H1 (cell line): ENCODE measurements at regions not wholly inside any gene's neighbourhood (a gene's known extent, or its start where the extent isn't known, plus 50 kb on each side); places are given as distances from the start of the nearest gene placed in this dataset.

Experiments used
- EP300 ChIP-seq, 2 experiments: IDR thresholded peaks; 1 replicate in 1 of 2; 2 replicates in 1 of 2; pipeline ENCODE4 v1.6.1; 2011 to 2012; ENCODE audit warnings: low read depth in 2 of 2, low read length in 2 of 2, mild to moderate bottlenecking in 2 of 2, borderline replicate concordance in 1 of 2, inconsistent platforms in 1 of 2, moderate library complexity in 1 of 2
- EZH2 ChIP-seq: fragments of 200-600 bp; sonication (generic); IDR thresholded peaks from 2 replicates; pipeline ENCODE4 v1.7.1; 2012; ENCODE audit warnings: low read depth, mild to moderate bottlenecking, moderate library complexity, low read length, inconsistent platforms; ENCODE audit not compliant: severe bottlenecking
- GABPA ChIP-seq: IDR thresholded peaks from 2 replicates; pipeline ENCODE4 v1.6.1; 2011; ENCODE audit warnings: mild to moderate bottlenecking, low read length, moderate library complexity, borderline replicate concordance; ENCODE audit not compliant: insufficient read depth
- RAD21 ChIP-seq, 2 experiments: IDR thresholded peaks in 1 of 2; conservative IDR thresholded peaks in 1 of 2; 2 replicates each; pipeline ENCODE4 v1.6.1; 2011; ENCODE audit warnings: low read depth in 2 of 2, low read length in 2 of 2, improper control_type of control experiment in 1 of 2, inconsistent platforms in 1 of 2, mild to moderate bottlenecking in 1 of 2, moderate library complexity in 1 of 2
- SIN3A ChIP-seq, 2 experiments: IDR thresholded peaks in 1 of 2; conservative IDR thresholded peaks in 1 of 2; 2 replicates each; pipeline ENCODE4 v1.6.1; 2011 to 2012; ENCODE audit warnings: low read length in 2 of 2, improper control_type of control experiment in 1 of 2, low read depth in 1 of 2, mild to moderate bottlenecking in 1 of 2
- SIX5 ChIP-seq: IDR thresholded peaks from 2 replicates; pipeline ENCODE4 v1.6.1; 2011; ENCODE audit warnings: mild to moderate bottlenecking, low read depth, low read length
- YY1 ChIP-seq: IDR thresholded peaks from 2 replicates; pipeline ENCODE4 v1.6.1; 2011; ENCODE audit warnings: low read depth, mild to moderate bottlenecking, low read length
- TF ChIP-seq, protein P1 (sequence below): IDR thresholded peaks from 2 replicates; pipeline ENCODE4 v1.6.1; 2011; ENCODE audit warnings: low read depth, mild to moderate bottlenecking, low read length; ENCODE audit not compliant: insufficient read depth
- TF ChIP-seq, protein P2 (sequence below), 3 experiments: IDR thresholded peaks; 1 replicate in 2 of 3; 2 replicates in 1 of 3; pipeline versions ENCODE4 v1.5.1 to v1.6.1; 2011; ENCODE audit warnings: low read length in 3 of 3, mild to moderate bottlenecking in 3 of 3, inconsistent platforms in 2 of 3, low read depth in 1 of 3, moderate library complexity in 1 of 3; ENCODE audit not compliant: insufficient read depth in 1 of 3; ENCODE audit errors: control extremely low read depth in 1 of 3
- TF ChIP-seq, protein P3 (sequence below): IDR thresholded peaks from 2 replicates; pipeline ENCODE4 v1.6.1; 2011; ENCODE audit warnings: low read length, improper control_type of control experiment

DNA sequence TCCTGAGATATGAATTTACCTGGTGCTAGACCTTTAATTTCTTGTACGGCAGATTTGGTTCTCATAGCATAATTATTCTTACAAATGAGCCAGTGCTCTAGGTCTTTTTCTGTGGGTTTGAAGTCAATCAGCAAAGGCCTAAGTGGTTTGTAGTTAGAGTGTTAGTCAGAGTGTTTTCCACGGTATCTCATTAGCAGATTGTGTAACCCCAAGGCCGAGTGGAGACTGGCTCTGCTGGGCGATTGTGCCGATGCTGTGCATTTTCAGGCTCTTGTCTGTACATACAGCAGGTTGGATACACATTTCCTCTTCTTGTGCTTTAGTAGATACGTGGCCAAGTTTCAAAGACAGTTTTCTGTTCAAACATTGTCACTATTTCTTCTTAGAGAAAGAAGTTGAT is 78.6 kb upstream of the CA10 start:
- TF ChIP-seq EZH2 (no peak), SIN3A (conservative IDR thresholded peaks at IDR 0.05 in 1 of 2, IDR thresholded peaks at IDR 0.05 in 1 of 2; ENCODE audit: low read depth in 1 of 2, low read length in 2 of 2) (no peak), RAD21 (IDR thresholded peaks at IDR 0.05 in 1 of 2, conservative IDR thresholded peaks at IDR 0.05 in 1 of 2; ENCODE audit: low read depth in 2 of 2, low read length in 2 of 2) (no peak), YY1 (no peak), GABPA (no peak), SIX5 (no peak), EP300 (IDR thresholded peaks at IDR 0.05; ENCODE audit: borderline replicate concordance in 1 of 2, low read depth in 2 of 2, low read length in 2 of 2) (no peak)
- TF ChIP-seq, protein P1, sequence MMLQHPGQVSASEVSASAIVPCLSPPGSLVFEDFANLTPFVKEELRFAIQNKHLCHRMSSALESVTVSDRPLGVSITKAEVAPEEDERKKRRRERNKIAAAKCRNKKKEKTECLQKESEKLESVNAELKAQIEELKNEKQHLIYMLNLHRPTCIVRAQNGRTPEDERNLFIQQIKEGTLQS = no peak
- TF ChIP-seq, protein P2, sequence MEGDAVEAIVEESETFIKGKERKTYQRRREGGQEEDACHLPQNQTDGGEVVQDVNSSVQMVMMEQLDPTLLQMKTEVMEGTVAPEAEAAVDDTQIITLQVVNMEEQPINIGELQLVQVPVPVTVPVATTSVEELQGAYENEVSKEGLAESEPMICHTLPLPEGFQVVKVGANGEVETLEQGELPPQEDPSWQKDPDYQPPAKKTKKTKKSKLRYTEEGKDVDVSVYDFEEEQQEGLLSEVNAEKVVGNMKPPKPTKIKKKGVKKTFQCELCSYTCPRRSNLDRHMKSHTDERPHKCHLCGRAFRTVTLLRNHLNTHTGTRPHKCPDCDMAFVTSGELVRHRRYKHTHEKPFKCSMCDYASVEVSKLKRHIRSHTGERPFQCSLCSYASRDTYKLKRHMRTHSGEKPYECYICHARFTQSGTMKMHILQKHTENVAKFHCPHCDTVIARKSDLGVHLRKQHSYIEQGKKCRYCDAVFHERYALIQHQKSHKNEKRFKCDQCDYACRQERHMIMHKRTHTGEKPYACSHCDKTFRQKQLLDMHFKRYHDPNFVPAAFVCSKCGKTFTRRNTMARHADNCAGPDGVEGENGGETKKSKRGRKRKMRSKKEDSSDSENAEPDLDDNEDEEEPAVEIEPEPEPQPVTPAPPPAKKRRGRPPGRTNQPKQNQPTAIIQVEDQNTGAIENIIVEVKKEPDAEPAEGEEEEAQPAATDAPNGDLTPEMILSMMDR (IDR thresholded peaks at IDR 0.05; ENCODE audit: control extremely low read depth in 1 of 3, insufficient read depth in 1 of 3, low read depth in 1 of 3, low read length in 3 of 3) = no peak
- TF ChIP-seq, protein P3, sequence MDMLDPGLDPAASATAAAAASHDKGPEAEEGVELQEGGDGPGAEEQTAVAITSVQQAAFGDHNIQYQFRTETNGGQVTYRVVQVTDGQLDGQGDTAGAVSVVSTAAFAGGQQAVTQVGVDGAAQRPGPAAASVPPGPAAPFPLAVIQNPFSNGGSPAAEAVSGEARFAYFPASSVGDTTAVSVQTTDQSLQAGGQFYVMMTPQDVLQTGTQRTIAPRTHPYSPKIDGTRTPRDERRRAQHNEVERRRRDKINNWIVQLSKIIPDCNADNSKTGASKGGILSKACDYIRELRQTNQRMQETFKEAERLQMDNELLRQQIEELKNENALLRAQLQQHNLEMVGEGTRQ = no peak
